Gastrocnemius medialis (tissue), 4 donors: ENCODE measurements at regions not wholly inside any gene's neighbourhood (a gene's known extent, or its start where the extent isn't known, plus 50 kb on each side); places are given as distances from the start of the nearest gene placed in this dataset.

Experiments used
- CTCF ChIP-seq, 5 experiments: fragments of 450-650 bp in 3 of 5; fragments of 200-600 bp in 2 of 5; sonication (generic) in 2 of 5; IDR thresholded peaks in 4 of 5; conservative IDR thresholded peaks in 1 of 5; 1 replicate in 4 of 5; 2 replicates in 1 of 5; pipeline ENCODE4 v1.5.1; 2016 to 2019; ENCODE audit warnings: antibody characterized with exemption in 5 of 5, mild to moderate bottlenecking in 3 of 5, moderate library complexity in 3 of 5
- POLR2A ChIP-seq, 2 donors: fragments of 450-650 bp; IDR thresholded peaks; one replicate each; pipeline ENCODE4 v1.6.1; 2017; ENCODE audit warnings: antibody characterized with exemption in 2 of 2, mild to moderate bottlenecking in 2 of 2, moderate library complexity in 2 of 2

GRCh38 chr9:105141146-105141975, 103.1 kb upstream of the SLC44A1 start:
- no peak for TF ChIP-seq CTCF (IDR thresholded peaks at IDR 0.05 in 4 of 5, conservative IDR thresholded peaks at IDR 0.05 in 1 of 5)
- no peak for TF ChIP-seq POLR2A (IDR thresholded peaks at IDR 0.05)
